ELF-1 (cell line): ENCODE measurements at regions not wholly inside any gene's neighbourhood (a gene's known extent, or its start where the extent isn't known, plus 50 kb on each side); places are given as distances from the start of the nearest gene placed in this dataset.
"Not testable (repeated sequence)": the region's sequence is repeated elsewhere in the genome, so short reads cannot be mapped to it uniquely, and the experiment has no call there.

Experiments used
- DNase-seq: peaks from one replicate; pipeline ENCODE4 v3.0.0-alpha.2; 2016; ENCODE audit warnings: low read depth, low spot score

DNA sequence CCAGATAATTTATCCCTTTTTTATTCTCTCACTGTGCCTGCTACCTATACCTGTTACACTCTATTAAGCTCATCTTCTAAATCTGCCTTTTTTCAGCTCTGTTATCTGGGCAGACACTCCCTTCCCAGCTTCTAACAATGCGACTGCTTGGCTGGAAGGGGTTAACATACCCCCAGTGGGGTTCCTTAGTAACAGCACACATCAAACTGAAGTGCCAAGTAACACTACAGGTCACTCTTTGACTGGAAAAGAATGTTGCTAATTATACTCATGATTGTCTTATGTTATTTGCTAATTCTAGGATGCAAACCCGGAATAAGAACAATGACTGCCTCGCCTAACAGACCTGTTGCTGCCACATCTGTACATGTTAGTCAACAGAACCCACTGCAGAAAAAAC is 203.5 kb downstream of the EPM2A start:
- peak; percentile 50 for DNase-seq

- peak; percentile 49 for DNase-seq
These were observed 203.0 kb downstream of the EPM2A start for GRCh38 chr6:145532361-145532760.

DNA sequence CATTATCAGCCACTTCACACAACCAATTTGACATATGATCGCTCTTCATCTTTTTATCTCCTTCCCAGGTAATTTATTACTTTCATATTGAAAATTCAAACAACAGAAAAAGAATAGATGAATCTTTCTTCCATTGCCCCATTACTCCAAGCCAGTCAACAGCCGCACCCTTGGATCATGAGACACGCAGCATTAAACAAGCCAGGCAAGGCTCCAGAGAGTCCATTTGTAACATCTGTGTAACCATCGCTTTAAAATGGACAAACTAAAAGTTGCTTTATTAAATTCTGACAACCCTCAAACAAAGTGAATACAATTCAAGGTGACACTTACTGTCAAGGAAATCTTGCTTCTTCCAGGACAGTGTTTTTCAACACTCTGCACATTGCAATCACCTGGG is 200.3 kb downstream of the EPM2A start:
- no peak for DNase-seq

- no peak for DNase-seq
These were observed 196.3 kb downstream of the EPM2A start for GRCh38 chr6:145538989-145539388.

- no peak for DNase-seq
These were observed 195.5 kb downstream of the EPM2A start for GRCh38 chr6:145539831-145540230.

- DNase-seq = no peak
These were observed 194.6 kb downstream of the EPM2A start for GRCh38 chr6:145540741-145541140.

DNA sequence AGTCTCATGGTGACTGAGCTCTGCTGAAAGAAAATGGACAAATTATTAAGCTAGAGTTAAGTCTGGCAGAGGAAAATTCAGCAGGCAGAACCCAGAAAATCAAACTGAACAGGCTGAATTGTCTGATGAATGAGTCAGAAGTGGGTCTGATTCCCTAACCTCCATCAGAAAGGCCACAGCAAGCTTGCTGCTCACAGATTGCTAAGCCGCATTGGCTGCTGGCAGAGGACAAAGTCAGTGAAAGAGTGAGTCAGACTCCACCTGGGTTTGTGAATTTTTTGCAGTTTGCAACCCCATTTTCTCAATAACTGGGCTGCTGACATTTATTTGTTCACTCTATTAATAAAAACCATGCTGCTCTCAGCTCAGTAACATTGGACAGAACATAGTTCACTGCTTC is 191.3 kb downstream of the EPM2A start:
- DNase-seq = no peak

GRCh38 chr6:145544514-145544913 is 190.8 kb downstream of the EPM2A start:
- DNase-seq = no peak

DNA sequence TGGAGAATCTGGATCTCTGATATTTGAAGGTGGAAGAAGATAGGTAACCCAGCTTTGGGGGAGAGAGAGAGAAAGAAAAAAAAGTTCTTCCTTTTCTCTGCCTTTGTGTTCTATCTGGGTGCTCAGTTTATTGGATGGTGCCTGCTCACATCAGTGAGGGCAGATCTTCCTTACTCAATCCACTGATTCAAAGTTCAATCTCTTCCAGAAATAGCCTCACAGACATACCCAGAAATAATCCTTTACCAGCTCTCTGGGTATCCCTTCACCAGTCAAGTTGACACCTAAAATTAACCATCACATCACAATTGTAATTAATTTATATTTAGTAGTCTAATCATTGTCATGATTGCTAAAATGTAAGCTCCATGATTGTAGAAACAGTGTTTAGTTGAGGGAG is 189.1 kb downstream of the EPM2A start:
- DNase-seq = no peak

DNA sequence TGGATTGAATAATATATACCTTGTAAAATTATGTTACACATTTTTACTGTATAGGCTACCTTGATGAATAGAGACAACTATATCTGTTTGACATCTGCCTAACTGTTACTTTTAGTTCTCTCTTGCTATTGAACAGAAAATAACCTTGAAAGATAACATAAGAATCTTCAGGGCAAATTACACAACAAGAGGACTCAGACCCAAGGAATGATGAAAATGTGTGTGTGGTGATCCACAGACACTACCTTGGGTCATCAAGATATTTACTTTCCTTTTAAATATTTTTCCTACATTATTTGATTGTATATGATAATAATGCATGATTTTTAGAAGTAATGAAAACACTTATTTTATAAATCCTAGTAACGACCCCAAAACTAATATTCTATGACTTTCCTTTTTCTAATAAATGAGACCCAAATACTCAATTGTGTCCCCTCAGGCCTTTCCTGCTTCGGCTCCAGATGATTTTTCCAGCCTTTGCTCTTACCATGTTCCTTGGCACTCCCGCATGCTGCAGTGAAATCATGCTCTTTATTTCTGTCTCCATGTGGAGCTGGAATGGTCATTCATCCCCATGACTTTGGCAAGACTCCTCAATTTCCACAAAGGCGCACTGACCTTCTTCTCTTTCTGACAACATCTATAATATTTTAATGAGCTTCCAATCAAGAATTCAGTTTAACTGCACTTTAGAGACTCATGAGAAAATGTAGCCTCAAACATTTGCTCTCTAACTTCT is 187.6 kb downstream of the EPM2A start:
- DNase-seq = no peak

GRCh38 chr6:145548933-145549648 is 186.2 kb downstream of the EPM2A start:
- DNase-seq = no peak

DNA sequence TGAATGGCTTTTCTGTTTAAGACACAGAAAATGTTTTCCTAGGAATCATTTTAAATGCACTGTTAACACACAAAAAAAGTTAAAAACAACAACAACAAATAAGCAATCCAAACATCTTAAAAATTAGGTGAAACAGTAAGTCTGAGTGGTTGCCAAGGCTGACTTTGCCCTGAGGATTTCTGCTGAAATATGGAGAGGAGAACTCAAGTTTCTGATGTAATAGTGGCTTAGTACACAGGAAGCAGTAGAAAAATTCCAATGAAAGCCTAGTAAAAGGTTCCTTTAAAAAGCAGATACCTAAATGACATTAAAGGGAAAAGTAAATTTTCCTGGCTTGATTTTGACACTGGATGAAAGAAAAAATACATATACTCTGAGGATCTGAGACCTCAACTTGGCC is 184.2 kb downstream of the EPM2A start:
- DNase-seq = no peak

GRCh38 chr6:145555084-145555483 is 180.2 kb downstream of the EPM2A start:
- no peak for DNase-seq

GRCh38 chr6:145557474-145557873 is 177.8 kb downstream of the EPM2A start:
- no peak for DNase-seq

- DNase-seq = no peak
These were observed 175.5 kb downstream of the EPM2A start for GRCh38 chr6:145559836-145560235.

DNA sequence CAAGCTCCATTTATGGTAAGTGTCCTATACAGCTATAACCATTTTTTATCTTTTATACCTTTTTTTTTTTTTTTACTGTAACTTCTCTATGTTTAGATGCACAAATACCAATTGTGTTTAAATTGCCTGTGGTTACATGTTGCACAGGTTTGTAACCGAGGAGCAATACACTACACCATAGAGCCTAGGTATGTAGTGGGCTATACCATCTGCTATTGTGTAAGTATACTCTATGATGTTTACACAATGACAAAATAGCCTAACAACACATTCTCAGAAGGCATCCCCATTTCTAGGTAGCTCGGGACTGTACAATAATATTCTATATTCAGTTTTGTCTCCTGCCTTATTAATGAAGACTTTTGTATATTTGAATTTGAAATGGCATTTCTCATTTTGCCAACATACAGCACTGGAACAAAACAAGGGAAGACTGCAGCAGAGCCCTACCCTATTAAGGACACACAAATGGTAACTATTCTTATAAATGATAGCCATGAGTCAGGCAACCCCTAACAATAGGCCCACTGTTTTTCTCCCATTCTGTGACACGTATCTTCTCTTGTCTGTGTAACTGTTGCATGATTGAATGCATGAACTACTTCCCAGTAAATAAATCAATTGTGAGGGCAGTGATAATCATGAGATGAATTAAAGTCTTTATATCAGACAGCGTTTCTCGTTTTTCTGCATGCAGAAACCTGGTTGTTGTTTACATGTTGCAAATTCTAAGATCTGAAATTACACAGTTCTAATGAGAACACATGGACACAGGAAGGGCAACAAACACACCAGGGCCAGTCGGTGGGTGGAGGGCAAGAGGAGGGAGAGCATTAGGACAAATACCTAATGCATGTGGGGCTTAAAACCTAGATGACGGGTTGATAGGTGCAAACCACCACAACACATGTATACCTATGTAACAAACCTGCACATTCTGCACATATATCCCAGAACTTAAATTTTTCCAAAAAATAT is 173.9 kb downstream of the EPM2A start:
- DNase-seq = no peak

GRCh38 chr6:145562771-145563615 is 172.3 kb downstream of the EPM2A start:
- DNase-seq = no peak

DNA sequence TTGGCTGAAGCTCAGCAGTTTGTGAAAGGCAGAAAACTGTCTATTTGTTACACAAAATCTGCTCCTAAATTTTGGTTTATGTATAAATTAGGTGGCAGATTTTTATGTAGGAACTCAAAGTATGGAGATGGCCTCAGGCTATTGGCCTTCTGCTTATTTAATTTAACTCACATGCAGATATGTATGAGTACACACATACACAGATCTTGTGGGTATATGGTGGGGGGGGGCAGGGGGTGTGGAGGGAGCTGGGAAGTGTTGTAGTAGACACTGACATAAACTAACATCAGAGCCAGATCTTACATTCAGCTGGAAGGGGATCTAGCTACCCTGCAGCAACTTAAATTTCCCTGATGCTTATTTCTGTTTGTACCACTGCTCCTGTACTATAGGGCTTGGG is 170.8 kb downstream of the EPM2A start:
- no peak for DNase-seq

DNA sequence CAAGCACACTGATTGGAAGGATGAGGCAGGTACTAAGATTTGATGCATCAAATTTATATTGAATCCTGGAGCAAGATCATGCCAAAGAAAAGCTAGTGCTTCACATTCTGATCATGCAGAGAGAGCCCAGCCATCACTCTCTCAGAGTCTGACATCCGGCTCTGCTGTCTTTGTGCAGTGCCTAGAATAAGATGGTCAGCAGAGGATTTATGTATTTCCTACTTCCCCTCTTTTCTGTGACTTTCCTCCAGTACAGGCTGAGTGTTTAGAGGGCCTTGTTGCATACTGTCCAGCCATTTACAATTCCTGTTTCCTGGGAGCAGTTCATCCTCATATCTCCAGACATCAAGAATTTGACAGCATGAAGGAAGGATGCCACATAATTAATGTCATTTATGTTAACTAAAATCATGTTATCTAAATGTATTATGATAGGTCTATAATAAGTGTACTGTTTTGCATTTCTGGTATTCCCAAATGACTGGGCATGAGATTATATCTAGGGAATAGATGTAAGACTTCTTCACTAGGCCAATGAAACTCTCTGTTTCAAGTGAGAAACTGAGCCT is 167.6 kb downstream of the EPM2A start:
- DNase-seq = no peak

- DNase-seq = no peak
These were observed 166.2 kb downstream of the EPM2A start for GRCh38 chr6:145569140-145569539.

DNA sequence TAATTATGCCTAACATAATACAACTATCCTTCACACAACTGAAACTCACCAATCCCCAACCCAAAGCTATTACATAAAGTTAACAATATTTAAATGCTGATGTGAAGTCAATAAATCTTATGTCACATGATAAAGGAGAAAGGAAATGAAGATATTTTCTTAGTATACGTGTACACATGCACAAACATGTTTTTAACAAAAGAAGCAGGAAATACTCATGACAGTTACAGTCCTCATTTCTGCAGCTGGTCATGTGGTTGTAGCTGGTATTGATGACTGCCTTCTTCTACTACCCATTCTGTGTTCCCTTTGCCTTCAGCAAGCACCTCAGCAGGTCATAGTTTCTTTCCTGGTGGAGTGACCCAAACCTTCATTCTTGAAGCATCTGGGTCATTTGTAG is 165.0 kb downstream of the EPM2A start:
- not testable (repeated sequence) for DNase-seq
